Fibroblast of lung (primary cell): ENCODE measurements at regions not wholly inside any gene's neighbourhood (a gene's known extent, or its start where the extent isn't known, plus 50 kb on each side); places are given as distances from the start of the nearest gene placed in this dataset.

ENCODE experiments used
- EZH2 ChIP-seq: IDR thresholded peaks from 2 replicates; pipeline ENCODE4 v1.5.1; 2012; ENCODE audit warnings: low read length, control low read depth, mild to moderate bottlenecking; ENCODE audit errors: missing control alignments
- TF ChIP-seq, protein P1 (sequence below), 2 donors: IDR thresholded peaks in 1 of 2; conservative IDR thresholded peaks in 1 of 2; 1 replicate in 1 of 2; 2 replicates in 1 of 2; pipeline ENCODE4 v1.5.1; 2011 to 2012; ENCODE audit warnings: low read length in 2 of 2, control low read depth in 1 of 2, inconsistent platforms in 1 of 2, low read depth in 1 of 2, mild to moderate bottlenecking in 1 of 2

- TF ChIP-seq EZH2: no peak
- TF ChIP-seq, protein P1, sequence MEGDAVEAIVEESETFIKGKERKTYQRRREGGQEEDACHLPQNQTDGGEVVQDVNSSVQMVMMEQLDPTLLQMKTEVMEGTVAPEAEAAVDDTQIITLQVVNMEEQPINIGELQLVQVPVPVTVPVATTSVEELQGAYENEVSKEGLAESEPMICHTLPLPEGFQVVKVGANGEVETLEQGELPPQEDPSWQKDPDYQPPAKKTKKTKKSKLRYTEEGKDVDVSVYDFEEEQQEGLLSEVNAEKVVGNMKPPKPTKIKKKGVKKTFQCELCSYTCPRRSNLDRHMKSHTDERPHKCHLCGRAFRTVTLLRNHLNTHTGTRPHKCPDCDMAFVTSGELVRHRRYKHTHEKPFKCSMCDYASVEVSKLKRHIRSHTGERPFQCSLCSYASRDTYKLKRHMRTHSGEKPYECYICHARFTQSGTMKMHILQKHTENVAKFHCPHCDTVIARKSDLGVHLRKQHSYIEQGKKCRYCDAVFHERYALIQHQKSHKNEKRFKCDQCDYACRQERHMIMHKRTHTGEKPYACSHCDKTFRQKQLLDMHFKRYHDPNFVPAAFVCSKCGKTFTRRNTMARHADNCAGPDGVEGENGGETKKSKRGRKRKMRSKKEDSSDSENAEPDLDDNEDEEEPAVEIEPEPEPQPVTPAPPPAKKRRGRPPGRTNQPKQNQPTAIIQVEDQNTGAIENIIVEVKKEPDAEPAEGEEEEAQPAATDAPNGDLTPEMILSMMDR (conservative IDR thresholded peaks at IDR 0.05 in 1 of 2, IDR thresholded peaks at IDR 0.05 in 1 of 2; ENCODE audit: low read depth in 1 of 2, low read length in 2 of 2): no peak
These were observed 123.8 kb downstream of the TEX36 start for GRCh38 chr10:125559210-125559609.
